ENCODE measurements at regions not wholly inside any gene's neighbourhood (a gene's known extent, or its start where the extent isn't known, plus 50 kb on each side); places are given as distances from the start of the nearest gene placed in this dataset.
"Not testable (repeated sequence)": the region's sequence is repeated elsewhere in the genome, so short reads cannot be mapped to it uniquely, and the experiment has no call there.

DNA sequence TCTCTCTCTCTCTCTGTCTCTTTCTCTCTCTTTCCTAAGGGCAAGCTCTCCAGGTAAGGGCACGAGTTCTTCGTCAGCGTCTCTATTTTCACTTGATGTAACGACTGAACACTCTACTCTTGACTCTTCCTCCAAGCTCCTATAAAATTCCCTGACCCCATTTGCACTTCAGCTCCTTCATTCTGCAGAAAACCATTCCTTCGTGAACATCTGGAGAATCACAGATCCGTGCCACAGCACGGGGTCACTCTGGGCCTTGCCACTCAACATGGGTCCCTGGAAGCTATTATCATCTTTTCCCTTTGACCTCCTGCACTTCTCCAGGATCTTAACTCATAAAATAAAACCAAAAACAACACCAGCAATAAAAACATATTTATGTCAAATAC, 112.0 kb upstream of the LNX1 start:
- Histone ChIP-seq H2AFZ (ENCODE audit: low read length) (peak overlapping the region; percentile 79), H3K79me2 (ENCODE audit: low read length) (no peaks in the 10 kb centered on the region), H3K4me2 (ENCODE audit: low read depth, low read length) (peak overlapping the region; percentile 77), H3K27me3 (replicated peaks; ENCODE audit: insufficient read depth, low read length) (no peaks in the 10 kb centered on the region), H3F3A (ENCODE audit: insufficient read depth, low read length) (peaks cover 27% of the 10 kb centered on the region), H3K9me3 (replicated peaks; ENCODE audit: insufficient read depth, low read length) (no peaks in the 10 kb centered on the region), H4K20me1 (ENCODE audit: insufficient read depth, low read length) (no peaks in the 10 kb centered on the region), H3K27ac (ENCODE audit: low read length) (peak overlapping the region; percentile 90), H3K4me1 (ENCODE audit: low read length) (peaks cover 37% of the 10 kb centered on the region), H3K36me3 (replicated peaks; ENCODE audit: insufficient read depth, low read length) (no peaks in the 10 kb centered on the region), H3K9me2 (replicated peaks; ENCODE audit: insufficient read depth, low read length) (no peaks in the 10 kb centered on the region), H3K4me3 (ENCODE audit: low read length) (0 out of 2 replicates have a peak overlapping the region, but pooled peaks have one; percentile 61), H3K9ac (ENCODE audit: low read length) (peak overlapping the region; percentile 61)
- no peak for DNase-seq
- TF ChIP-seq, protein P1, sequence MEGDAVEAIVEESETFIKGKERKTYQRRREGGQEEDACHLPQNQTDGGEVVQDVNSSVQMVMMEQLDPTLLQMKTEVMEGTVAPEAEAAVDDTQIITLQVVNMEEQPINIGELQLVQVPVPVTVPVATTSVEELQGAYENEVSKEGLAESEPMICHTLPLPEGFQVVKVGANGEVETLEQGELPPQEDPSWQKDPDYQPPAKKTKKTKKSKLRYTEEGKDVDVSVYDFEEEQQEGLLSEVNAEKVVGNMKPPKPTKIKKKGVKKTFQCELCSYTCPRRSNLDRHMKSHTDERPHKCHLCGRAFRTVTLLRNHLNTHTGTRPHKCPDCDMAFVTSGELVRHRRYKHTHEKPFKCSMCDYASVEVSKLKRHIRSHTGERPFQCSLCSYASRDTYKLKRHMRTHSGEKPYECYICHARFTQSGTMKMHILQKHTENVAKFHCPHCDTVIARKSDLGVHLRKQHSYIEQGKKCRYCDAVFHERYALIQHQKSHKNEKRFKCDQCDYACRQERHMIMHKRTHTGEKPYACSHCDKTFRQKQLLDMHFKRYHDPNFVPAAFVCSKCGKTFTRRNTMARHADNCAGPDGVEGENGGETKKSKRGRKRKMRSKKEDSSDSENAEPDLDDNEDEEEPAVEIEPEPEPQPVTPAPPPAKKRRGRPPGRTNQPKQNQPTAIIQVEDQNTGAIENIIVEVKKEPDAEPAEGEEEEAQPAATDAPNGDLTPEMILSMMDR (IDR thresholded peaks at IDR 0.05; ENCODE audit: low read length), result no peak
- no peak for TF ChIP-seq EZH2 (optimal IDR thresholded peaks at IDR 0.05; ENCODE audit: low read depth, low read length)
- no peak for TF ChIP-seq EZH2phosphoT487 (IDR thresholded peaks at IDR 0.05; ENCODE audit: low read length)

DNA sequence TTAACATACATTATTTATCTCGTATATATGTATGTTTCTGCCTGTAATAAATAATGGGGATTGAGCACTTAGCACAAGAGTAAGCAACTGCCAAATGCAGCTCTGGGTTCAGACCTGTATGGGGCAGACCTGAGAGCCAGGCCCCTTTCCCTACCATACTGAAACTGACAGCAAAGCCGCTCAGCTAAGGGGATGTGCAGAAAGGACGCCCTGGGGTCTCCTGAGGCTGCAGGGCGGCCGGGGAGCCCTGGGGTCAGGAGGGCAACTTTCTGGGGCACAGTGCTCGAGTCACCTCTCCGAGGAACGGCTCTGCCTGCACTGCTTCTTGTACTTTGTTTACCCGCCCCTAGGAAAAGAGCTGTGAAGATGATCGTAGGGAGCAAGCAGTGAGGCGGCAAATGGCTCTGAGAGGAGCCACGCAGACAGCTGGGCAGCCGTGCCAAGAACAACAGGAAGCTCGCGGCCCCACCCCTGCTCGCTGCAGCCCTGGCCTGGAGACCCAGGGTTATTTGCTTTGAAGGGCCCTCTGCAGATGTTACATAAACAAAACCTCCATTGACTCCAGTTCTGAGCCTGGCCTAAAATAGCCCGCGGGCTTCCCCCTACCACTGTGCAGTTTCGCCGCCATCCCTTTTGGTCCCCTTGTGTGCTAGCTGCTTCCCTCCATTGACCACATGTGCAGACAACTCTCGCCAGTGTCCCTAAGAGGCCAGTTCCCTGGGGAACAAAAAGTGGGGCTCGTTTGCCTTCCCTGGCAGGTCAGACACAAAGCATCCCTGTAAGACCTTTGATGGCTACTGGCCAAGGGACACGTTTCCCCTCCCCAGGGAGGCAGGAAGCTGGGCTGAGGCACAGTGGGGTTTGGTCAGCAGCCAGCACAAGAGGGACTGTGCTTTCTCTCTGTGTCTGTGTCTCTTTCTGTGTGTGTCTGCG, 111.3 kb upstream of the LNX1 start:
- TF ChIP-seq, protein P1 (IDR thresholded peaks at IDR 0.05; ENCODE audit: low read length), result peak; percentile 47
- no peak for TF ChIP-seq EZH2phosphoT487 (IDR thresholded peaks at IDR 0.05; ENCODE audit: low read length)
- TF ChIP-seq EZH2 (optimal IDR thresholded peaks at IDR 0.05; ENCODE audit: low read depth, low read length), result no peak
- Histone ChIP-seq H3K4me2 (ENCODE audit: low read depth, low read length) (peak overlapping the region; percentile 77), H2AFZ (ENCODE audit: low read length) (peak overlapping the region; percentile 79), H3K79me2 (ENCODE audit: low read length) (no peaks in the 10 kb centered on the region), H3K36me3 (replicated peaks; ENCODE audit: insufficient read depth, low read length) (no peaks in the 10 kb centered on the region), H3F3A (ENCODE audit: insufficient read depth, low read length) (peaks cover 27% of the 10 kb centered on the region), H4K20me1 (ENCODE audit: insufficient read depth, low read length) (no peaks in the 10 kb centered on the region), H3K9me3 (replicated peaks; ENCODE audit: insufficient read depth, low read length) (no peaks in the 10 kb centered on the region), H3K4me1 (ENCODE audit: low read length) (peaks cover 37% of the 10 kb centered on the region), H3K9me2 (replicated peaks; ENCODE audit: insufficient read depth, low read length) (no peaks in the 10 kb centered on the region), H3K4me3 (ENCODE audit: low read length) (peak overlapping the region; percentile 61), H3K9ac (ENCODE audit: low read length) (peak overlapping the region; percentile 61), H3K27ac (ENCODE audit: low read length) (peak overlapping the region; percentile 90), H3K27me3 (replicated peaks; ENCODE audit: insufficient read depth, low read length) (no peaks in the 10 kb centered on the region)
- DNase-seq, result peak; percentile 90

DNA sequence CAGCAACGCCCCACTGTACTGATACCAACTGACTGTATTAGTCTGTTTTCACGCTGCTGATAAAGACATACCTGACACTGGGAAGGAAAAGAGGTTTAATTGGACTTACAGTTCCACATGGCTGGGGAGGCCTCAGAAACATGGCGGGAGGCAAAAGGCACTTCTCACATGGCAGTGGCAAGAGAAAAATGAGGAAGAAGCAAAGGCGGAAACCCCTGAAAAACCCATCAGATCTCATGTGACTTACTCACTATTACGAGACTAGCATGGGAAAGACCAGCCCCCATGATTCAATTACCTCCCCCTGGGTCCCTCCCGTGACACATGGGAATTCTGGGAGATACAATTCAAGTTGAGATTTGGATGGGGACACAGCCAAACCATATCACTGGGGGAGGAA, 110.0 kb upstream of the LNX1 start:
- not testable (repeated sequence) for H3K27ac ChIP-seq (ENCODE audit: low read length); H3K4me2 ChIP-seq (ENCODE audit: low read depth, low read length); H3K9me3 ChIP-seq (replicated peaks; ENCODE audit: insufficient read depth, low read length); H3K9me2 ChIP-seq (replicated peaks; ENCODE audit: insufficient read depth, low read length); H3K36me3 ChIP-seq (replicated peaks; ENCODE audit: insufficient read depth, low read length); DNase-seq; H4K20me1 ChIP-seq (ENCODE audit: insufficient read depth, low read length); H3K27me3 ChIP-seq (replicated peaks; ENCODE audit: insufficient read depth, low read length); H3K4me3 ChIP-seq (ENCODE audit: low read length); H3K9ac ChIP-seq (ENCODE audit: low read length); H3K79me2 ChIP-seq (ENCODE audit: low read length)
- peak overlapping the region; percentile 79; the same call in 1 of the 2 replicates for H2AFZ ChIP-seq (ENCODE audit: low read length)
- H3F3A ChIP-seq (ENCODE audit: insufficient read depth, low read length), result peaks cover 27% of the 10 kb centered on the region
- H3K4me1 ChIP-seq (ENCODE audit: low read length), result peaks cover 39% of the 10 kb centered on the region

DNA sequence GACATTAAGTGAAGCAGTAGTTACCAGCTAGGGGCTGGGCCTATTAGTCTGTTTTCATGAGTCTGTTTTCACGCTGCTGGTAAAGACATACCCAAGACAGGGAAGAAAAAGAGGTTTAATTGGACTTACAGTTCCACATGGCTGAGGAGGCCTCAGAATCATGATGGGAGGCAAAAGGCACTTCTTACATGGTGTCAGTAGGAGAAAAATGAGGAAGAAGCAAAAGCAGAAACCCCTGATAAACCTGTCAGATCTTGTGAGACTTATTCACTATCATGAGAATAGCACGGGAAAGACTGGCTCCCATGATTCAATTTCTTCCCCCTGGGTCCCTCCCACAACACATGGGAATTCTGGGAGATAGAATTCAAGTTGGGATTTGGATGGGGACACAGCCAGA, 108.0 kb upstream of the LNX1 start:
- H3K27me3 ChIP-seq (replicated peaks; ENCODE audit: insufficient read depth, low read length); H3K79me2 ChIP-seq (ENCODE audit: low read length); H3K27ac ChIP-seq (ENCODE audit: low read length); H3K4me3 ChIP-seq (ENCODE audit: low read length); H3K9me2 ChIP-seq (replicated peaks; ENCODE audit: insufficient read depth, low read length); H3K36me3 ChIP-seq (replicated peaks; ENCODE audit: insufficient read depth, low read length); H2AFZ ChIP-seq (ENCODE audit: low read length); H3K4me2 ChIP-seq (ENCODE audit: low read depth, low read length); H3K9ac ChIP-seq (ENCODE audit: low read length); H3K9me3 ChIP-seq (replicated peaks; ENCODE audit: insufficient read depth, low read length); H4K20me1 ChIP-seq (ENCODE audit: insufficient read depth, low read length); DNase-seq: not testable (repeated sequence)
- Histone ChIP-seq H3K4me1 (ENCODE audit: low read length) (peaks cover 31% of the 10 kb centered on the region), H3F3A (ENCODE audit: insufficient read depth, low read length) (peaks cover 20% of the 10 kb centered on the region)
